ENCODE measurements at regions not wholly inside any gene's neighbourhood (a gene's known extent, or its start where the extent isn't known, plus 50 kb on each side); places are given as distances from the start of the nearest gene placed in this dataset.

- POLR2A ChIA-PET = no interaction called here
- Histone ChIP-seq H3K4me3 (ENCODE audit: control extremely low read depth in 1 of 5, extremely low read depth in 1 of 5, insufficient read depth in 1 of 5, low read depth in 2 of 5, low read length in 4 of 5) (no peak overlapping the region), H3K36me3 (replicated peaks in 1 of 2; ENCODE audit: control extremely low read depth in 1 of 2, control insufficient read depth in 1 of 2, extremely low read depth in 1 of 2, insufficient read depth in 2 of 2, low read length in 1 of 2) (no peaks in the 10 kb centered on the region), H3K27ac (ENCODE audit: low read length in 2 of 2) (no peak overlapping the region), H3K4me2 (replicated peaks; ENCODE audit: low read depth, low read length, poor library complexity, severe bottlenecking) (no peak overlapping the region), H3K27me3 (replicated peaks in 1 of 4; ENCODE audit: control extremely low read depth in 1 of 4, control insufficient read depth in 3 of 4, insufficient read depth in 4 of 4, low read length in 3 of 4) (peaks cover 0 to 4% (median 0%) of the 10 kb centered on the region in 4 experiments), H3K9me3 (ENCODE audit: control extremely low read depth in 1 of 3, control insufficient read depth in 2 of 3, insufficient read depth in 1 of 3, low read length in 2 of 3) (peaks cover 0 to 19% (median 2%) of the 10 kb centered on the region in 3 donors), H3K9ac (ENCODE audit: low read length) (no peak overlapping the region), H4K20me1 (ENCODE audit: control insufficient read depth, insufficient read depth, low read length, poor library complexity, severe bottlenecking) (no peaks in the 10 kb centered on the region), H3K4me1 (ENCODE audit: control insufficient read depth in 2 of 2, insufficient read depth in 2 of 2, low read length in 2 of 2) (no peaks in the 10 kb centered on the region), H3K79me2 (ENCODE audit: control insufficient read depth, insufficient read depth, low read length) (no peaks in the 10 kb centered on the region), H2AFZ (ENCODE audit: insufficient read depth, low read depth, low read length, poor library complexity, severe bottlenecking) (no peak overlapping the region)
- peaks cover 10% of the 10 kb centered on the region for H3K27me3 Mint-ChIP-seq
- CTCF ChIA-PET = no interaction called here
- no peak for ATAC-seq (ENCODE audit: low read depth)
- intact Hi-C loops (cut with micrococcal nuclease) = no loop called here
- no peak overlapping the region for H3K4me3 Mint-ChIP-seq
- no peaks in the 10 kb centered on the region for H3K4me1 Mint-ChIP-seq
- no peak for TF ChIP-seq EZH2 (IDR thresholded peaks at IDR 0.05; ENCODE audit: borderline replicate concordance, insufficient read depth, low read depth, low read length, poor library complexity, severe bottlenecking)
- no peak for TF ChIP-seq CTCF (IDR thresholded peaks at IDR 0.05)
- DNase-seq = no peak
- H3K9me3 Mint-ChIP-seq (ENCODE audit: insufficient read depth) = peaks cover 11% of the 10 kb centered on the region
- WGBS (ENCODE audit: insufficient coverage) = no CpG with 5 or more reads among the region's 4 CpGs
- H3K27ac Mint-ChIP-seq = no peak overlapping the region
These were observed 193.6 kb upstream of the STARD13 start for GRCh38 chr13:33479105-33479504.

GRCh38 chr13:33480561-33480960, 195.0 kb upstream of the STARD13 start:
- H3K4me3 ChIP-seq (ENCODE audit: control extremely low read depth in 1 of 5, extremely low read depth in 1 of 5, insufficient read depth in 1 of 5, low read depth in 2 of 5, low read length in 4 of 5) = no peak overlapping the region
- H3K27ac ChIP-seq (ENCODE audit: low read length in 2 of 2) = no peak overlapping the region
- H3K9me3 Mint-ChIP-seq (ENCODE audit: insufficient read depth) = peaks cover 13% of the 10 kb centered on the region
- no peak for TF ChIP-seq EZH2 (IDR thresholded peaks at IDR 0.05; ENCODE audit: borderline replicate concordance, insufficient read depth, low read depth, low read length, poor library complexity, severe bottlenecking)
- no peak for TF ChIP-seq CTCF (IDR thresholded peaks at IDR 0.05)
- H3K9ac ChIP-seq (ENCODE audit: low read length) = no peak overlapping the region
- no peaks in the 10 kb centered on the region for H3K4me1 ChIP-seq (ENCODE audit: control insufficient read depth in 2 of 2, insufficient read depth in 2 of 2, low read length in 2 of 2)
- CTCF ChIA-PET = no interaction called here
- DNase-seq (no peak), ATAC-seq (ENCODE audit: low read depth) (no peak)
- H3K4me1 Mint-ChIP-seq = no peaks in the 10 kb centered on the region
- peaks cover 17% of the 10 kb centered on the region for H3K27me3 Mint-ChIP-seq
- intact Hi-C loops (cut with micrococcal nuclease) = no loop called here
- POLR2A ChIA-PET = no interaction called here
- no peak overlapping the region for H3K27ac Mint-ChIP-seq
- H3K27me3 ChIP-seq (replicated peaks in 1 of 4; ENCODE audit: control extremely low read depth in 1 of 4, control insufficient read depth in 3 of 4, insufficient read depth in 4 of 4, low read length in 3 of 4) = peaks cover 0 to 4% (median 0%) of the 10 kb centered on the region in 4 experiments
- H3K4me3 Mint-ChIP-seq = no peak overlapping the region
- no peak overlapping the region for H2AFZ ChIP-seq (ENCODE audit: insufficient read depth, low read depth, low read length, poor library complexity, severe bottlenecking)
- H3K4me2 ChIP-seq (replicated peaks; ENCODE audit: low read depth, low read length, poor library complexity, severe bottlenecking) = no peak overlapping the region
- no peaks in the 10 kb centered on the region for H3K79me2 ChIP-seq (ENCODE audit: control insufficient read depth, insufficient read depth, low read length)
- H3K36me3 ChIP-seq (replicated peaks in 1 of 2; ENCODE audit: control extremely low read depth in 1 of 2, control insufficient read depth in 1 of 2, extremely low read depth in 1 of 2, insufficient read depth in 2 of 2, low read length in 1 of 2) = no peaks in the 10 kb centered on the region
- no peaks in the 10 kb centered on the region for H4K20me1 ChIP-seq (ENCODE audit: control insufficient read depth, insufficient read depth, low read length, poor library complexity, severe bottlenecking)
- WGBS (ENCODE audit: insufficient coverage) = no CpG with 5 or more reads among the region's 1 CpG
- H3K9me3 ChIP-seq (ENCODE audit: control extremely low read depth in 1 of 3, control insufficient read depth in 2 of 3, insufficient read depth in 1 of 3, low read length in 2 of 3) = peaks cover 0 to 19% (median 2%) of the 10 kb centered on the region in 3 donors

Data from B cell (primary cell).